RCC 7860 (cell line): ENCODE measurements at regions not wholly inside any gene's neighbourhood (a gene's known extent, or its start where the extent isn't known, plus 50 kb on each side); places are given as distances from the start of the nearest gene placed in this dataset.

Source experiments
- DNase-seq: peaks from one replicate; pipeline ENCODE4 v3.0.0-alpha.2; 2015; ENCODE audit warnings: low spot score
- FAIRE-seq: peaks from 2 replicates; lab custom pipeline; 2012; peaks lifted over from hg19 to GRCh38; lab: Jason Lieb, UNC

- DNase-seq = no peak
- FAIRE-seq = no peak
Measured at GRCh38 chr10:128416231-128416630, 290.0 kb upstream of the MKI67 start.

DNA sequence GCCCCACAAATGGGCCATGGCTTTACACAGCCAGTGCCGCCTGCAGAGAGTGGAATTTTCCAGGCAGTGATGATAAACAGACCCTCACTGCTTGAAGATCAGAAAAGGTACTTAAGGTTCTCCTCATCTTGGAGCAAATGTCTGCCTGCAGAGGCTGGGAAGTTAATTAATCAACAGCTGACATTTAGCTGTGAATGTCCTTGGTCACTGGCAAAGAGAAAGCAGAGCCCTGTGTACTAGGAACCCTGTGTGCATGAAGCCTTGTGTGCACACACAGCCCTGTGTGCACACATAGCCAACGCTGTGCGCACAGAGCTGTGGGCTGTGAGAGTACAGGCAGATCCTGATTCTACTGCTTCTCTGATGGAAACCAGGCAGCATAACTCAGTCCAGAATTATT, 291.6 kb upstream of the MKI67 start:
- no peak for DNase-seq
- FAIRE-seq = no peak

DNA sequence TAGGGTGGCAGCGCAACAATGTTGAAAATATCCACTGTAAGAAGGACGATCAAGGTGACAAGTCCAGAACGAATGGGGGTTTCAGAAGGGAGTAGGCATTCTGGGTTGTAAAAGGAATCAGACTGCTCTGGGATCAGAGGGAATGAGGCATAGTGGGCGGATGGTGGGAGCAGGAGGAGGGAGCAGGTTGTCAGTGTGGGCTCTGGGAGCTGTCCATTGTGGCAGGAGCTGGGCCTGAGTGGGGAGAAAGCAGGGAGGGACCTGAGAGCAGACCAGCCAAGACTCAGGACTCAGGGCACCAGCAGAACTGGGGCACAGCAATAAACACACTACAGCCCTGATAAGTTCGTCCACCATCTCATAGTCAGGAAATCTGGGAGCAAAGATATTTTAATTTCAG, 292.6 kb upstream of the MKI67 start:
- DNase-seq (no peak), FAIRE-seq (no peak)

- DNase-seq (no peak), FAIRE-seq (no peak)
Measured at GRCh38 chr10:128419466-128420019, 293.3 kb upstream of the MKI67 start.

DNA sequence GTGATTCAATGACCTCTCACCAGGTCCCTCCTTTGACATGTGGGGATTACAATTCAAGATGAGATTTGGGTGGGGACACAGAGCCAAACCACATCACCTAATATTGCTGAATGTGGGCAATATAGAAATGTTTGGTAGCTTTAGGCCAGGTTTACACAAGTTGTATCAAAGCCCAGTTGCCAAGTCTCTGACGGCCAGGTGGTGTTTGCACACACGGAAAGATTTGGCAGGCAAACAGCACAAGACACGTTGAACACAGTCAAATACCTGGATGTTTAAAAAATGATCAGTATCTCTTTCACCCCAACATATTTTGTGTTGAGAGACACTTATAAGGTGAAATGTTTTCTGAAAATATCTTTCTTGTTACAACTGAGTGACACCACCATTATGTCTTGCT, 294.4 kb upstream of the MKI67 start:
- DNase-seq (no peak), FAIRE-seq (no peak)

GRCh38 chr10:128421371-128422160, 295.3 kb upstream of the MKI67 start:
- no peak for DNase-seq
- FAIRE-seq = no peak

DNA sequence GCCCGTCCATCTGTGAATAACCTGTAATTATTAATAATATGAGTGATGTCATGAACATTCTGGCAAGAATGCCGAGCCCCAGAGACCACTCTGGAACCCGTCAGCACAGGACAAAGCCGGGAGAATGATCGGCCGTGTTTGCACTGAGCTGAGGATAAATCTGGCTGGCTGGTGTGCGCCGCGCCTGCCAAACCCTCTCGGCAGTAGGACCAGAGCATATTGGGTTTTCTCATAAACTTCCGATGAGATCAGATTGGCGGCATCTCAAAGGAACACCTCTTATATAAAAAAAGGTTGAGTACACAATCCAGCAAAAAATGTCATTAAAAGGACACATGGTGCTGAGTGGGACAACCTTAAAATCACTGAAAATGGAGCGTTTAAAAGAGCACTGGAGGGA, 296.0 kb upstream of the MKI67 start:
- no peak for FAIRE-seq
- DNase-seq = no peak

DNA sequence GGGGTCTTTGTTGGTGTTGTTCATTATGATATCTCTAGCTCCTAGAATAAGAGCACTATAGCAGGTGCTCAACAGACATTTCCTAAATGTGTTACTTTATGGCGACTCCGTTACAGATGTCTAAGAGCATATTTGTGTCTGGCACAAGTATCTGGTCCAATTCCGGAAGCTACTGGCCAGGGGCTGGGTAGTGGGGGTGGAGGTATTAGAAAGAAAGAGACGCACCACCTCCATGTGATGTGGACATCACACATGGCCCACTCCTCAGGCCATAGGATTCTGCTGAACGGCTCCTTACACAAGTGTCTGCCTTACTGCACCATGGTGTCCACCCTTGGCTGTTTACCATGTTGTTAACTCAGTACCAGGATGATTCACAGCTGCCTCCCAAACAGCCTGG, 296.8 kb upstream of the MKI67 start:
- FAIRE-seq = no peak
- DNase-seq = no peak

GRCh38 chr10:128429321-128429720, 303.1 kb upstream of the MKI67 start:
- no peak for FAIRE-seq

DNA sequence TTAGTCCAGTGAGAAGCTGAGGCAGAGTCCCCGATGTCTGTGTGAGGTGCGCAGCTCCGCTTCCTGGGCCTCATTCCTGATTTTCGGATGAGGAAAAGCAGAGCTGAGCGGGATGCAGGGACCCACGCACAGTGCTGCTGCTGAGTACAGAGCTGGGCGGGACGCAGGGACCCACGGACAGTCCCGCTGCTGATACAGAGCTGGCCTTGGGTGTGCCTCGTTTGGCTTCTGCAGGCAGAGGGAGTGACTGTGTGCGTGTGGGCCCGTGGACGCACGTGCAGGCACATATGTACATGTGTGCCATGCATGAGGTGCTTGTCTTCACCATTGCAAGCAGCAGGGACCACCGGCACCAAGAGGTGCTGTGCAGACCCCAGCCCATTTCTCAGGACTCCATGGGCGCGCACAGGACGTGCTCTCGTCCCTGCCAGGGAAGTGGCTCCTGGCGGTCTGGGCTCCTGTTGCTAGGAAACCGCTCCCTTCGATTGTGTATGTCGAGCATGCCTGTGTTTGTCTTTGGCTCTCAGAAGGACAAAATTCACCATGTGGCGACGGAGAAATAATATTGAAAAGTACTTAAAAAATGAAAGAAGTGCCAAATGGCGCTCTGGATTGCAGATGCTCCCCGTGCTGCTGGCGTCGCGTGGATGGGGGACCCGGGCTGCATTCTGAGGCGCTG, 303.8 kb upstream of the MKI67 start:
- FAIRE-seq (no peak), DNase-seq (no peak)

More at GRCh38 chr10:128429321-128429720, 303.1 kb upstream of the MKI67 start:
- no peak for DNase-seq

GRCh38 chr10:128431083-128431482, 304.9 kb upstream of the MKI67 start:
- FAIRE-seq = no peak
- no peak for DNase-seq

GRCh38 chr10:128431506-128431905, 305.3 kb upstream of the MKI67 start:
- DNase-seq (no peak), FAIRE-seq (no peak)

GRCh38 chr10:128432011-128432410, 305.8 kb upstream of the MKI67 start:
- no peak for DNase-seq

GRCh38 chr10:128432423-128432822, 306.2 kb upstream of the MKI67 start:
- DNase-seq (no peak), FAIRE-seq (no peak)

More at GRCh38 chr10:128432011-128432410, 305.8 kb upstream of the MKI67 start:
- FAIRE-seq = no peak

- DNase-seq (no peak), FAIRE-seq (no peak)
Measured at GRCh38 chr10:128435811-128436210, 309.6 kb upstream of the MKI67 start.

DNA sequence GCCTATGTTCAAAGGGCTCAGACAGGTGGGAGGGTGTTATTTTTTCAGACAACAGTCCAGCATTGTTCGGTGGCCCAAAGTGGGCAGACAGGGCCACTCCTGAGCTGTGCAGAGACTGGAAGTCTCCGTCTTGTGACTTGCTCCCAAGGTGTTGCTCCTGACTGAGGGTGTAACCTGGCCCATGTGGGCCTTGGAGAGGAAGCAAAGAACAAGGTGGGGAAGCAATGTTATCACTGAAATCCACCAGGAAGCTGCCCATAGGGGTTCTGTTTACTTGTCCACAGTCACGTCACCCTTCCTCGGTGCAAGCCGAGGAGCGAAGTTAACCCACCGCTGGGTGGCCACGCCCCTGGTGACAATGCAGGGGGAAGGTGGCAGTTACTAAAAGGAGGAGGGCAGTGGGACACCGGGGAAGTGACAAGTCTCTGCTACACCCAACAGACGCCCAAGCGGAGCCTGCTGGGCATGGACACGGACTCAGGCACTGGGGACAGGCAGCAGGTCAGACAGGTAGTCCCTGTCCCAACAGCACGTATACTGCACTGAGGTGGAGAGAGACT, 311.6 kb upstream of the MKI67 start:
- DNase-seq (no peak), FAIRE-seq (no peak)

- DNase-seq (no peak), FAIRE-seq (no peak)
Measured at GRCh38 chr10:128438417-128439063, 312.3 kb upstream of the MKI67 start.

DNA sequence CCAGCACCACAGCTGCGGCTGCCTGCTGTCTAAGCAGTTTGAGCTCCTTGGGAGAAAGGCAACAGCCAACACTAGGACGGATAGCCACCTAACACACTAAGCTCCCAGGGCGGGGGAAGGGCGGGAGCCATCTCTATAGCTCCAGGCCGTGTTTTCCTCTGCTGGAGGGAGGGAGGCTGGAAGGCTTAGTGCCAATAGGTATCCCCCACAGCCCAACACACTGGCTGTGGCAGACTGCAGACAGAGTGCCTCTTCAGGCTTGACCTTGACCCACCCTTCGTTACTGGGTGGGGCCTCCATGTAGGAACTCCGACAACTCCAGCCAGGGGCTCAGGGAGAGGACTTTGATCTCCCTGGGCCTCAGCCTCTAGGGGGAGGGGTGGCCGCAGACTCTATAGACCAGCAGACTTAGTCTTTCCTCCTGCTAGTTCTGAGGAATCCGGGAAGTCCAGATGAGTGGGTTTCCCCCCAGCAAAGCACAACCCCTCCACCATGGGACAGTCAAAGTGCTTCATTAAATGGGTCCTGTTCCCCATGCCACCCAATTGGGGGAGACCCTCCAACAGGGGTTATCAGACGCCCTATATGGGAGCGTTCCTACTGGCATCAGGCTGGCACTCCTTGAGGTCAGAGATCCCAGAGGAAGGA, 314.4 kb upstream of the MKI67 start:
- FAIRE-seq (no peak), DNase-seq (no peak)

GRCh38 chr10:128443925-128444518, 317.8 kb upstream of the MKI67 start:
- FAIRE-seq (peak; percentile 12), DNase-seq (no peak)

- no peak for DNase-seq
- no peak for FAIRE-seq
Measured at GRCh38 chr10:128448796-128449195, 322.6 kb upstream of the MKI67 start.
